HepG2 (cell line): ENCODE measurements at regions not wholly inside any gene's neighbourhood (a gene's known extent, or its start where the extent isn't known, plus 50 kb on each side); places are given as distances from the start of the nearest gene placed in this dataset.

Source experiments
- ATAC-seq: fragments of 200-7000 bp; cut with Tn5 transposase; 3 replicates; pipeline ENCODE4 v1.9.1; 2020; ENCODE audit warnings: mild to moderate bottlenecking, moderate library complexity
- BruUV-seq: library from RNA; stranded (reverse); fragments of 400-500 nt; replicated peaks from 2 replicates; lab custom pipeline; 2021; lab: Mats Ljungman, UMichigan
- CTCF ChIA-PET: fragments of 300-600 bp; formaldehyde crosslinking; extraction: SDS; loops from one replicate; lab custom pipeline; 2021; ENCODE audit warnings: low total read pairs, inconsistent platforms, low intra/inter-chr PET ratio; lab: Yijun Ruan, JAX
- POLR2A ChIA-PET: fragments of 350-600 bp; sonication (Branson Sonifier 250); formaldehyde crosslinking; loops from one replicate; lab custom pipeline; 2020; ENCODE audit warnings: antibody characterized with exemption, inconsistent platforms; lab: Yijun Ruan, JAX
- DNase-seq: peaks from one replicate; pipeline ENCODE4 v3.0.0-alpha.2; 2015; ENCODE audit warnings: low spot score
- FAIRE-seq: peaks from 3 replicates; lab custom pipeline; 2011; peaks lifted over from hg19 to GRCh38; lab: Jason Lieb, UNC
- H2AFZ ChIP-seq: one replicate; pipeline ENCODE4 v1.6.1; 2011; ENCODE audit warnings: low read length, inconsistent platforms
- H3K27ac ChIP-seq: fragments of 300-600 bp; 3 replicates; pipeline ENCODE4 v1.8.0; 2011; ENCODE audit warnings: mixed run types, mild to moderate bottlenecking, mixed read lengths, low read length, inconsistent platforms; ENCODE audit not compliant: insufficient read depth; ENCODE audit errors: extremely low read length
- H3K27me3 ChIP-seq, 2 experiments: fragments of 200-600 bp in 1 of 2; 2 replicates in 1 of 2; 3 replicates in 1 of 2; pipeline versions ENCODE4 v1.6.0 to v1.8.0; 2011; ENCODE audit warnings: low read length in 2 of 2, mild to moderate bottlenecking in 2 of 2, moderate library complexity in 2 of 2, inconsistent platforms in 1 of 2; ENCODE audit not compliant: insufficient read depth in 2 of 2, control insufficient read depth in 1 of 2
- H3K36me3 ChIP-seq, 2 experiments: fragments of 200-600 bp in 1 of 2; replicated peaks in 1 of 2; 2 replicates in 1 of 2; 3 replicates in 1 of 2; pipeline versions ENCODE4 v1.5.1 to v1.8.0; 2011; ENCODE audit warnings: low read length in 2 of 2, inconsistent platforms in 1 of 2; ENCODE audit not compliant: insufficient read depth in 2 of 2, control insufficient read depth in 1 of 2
- H3K4me1 ChIP-seq: 2 replicates; pipeline ENCODE4 v1.5.1; 2012; ENCODE audit warnings: low read length, inconsistent platforms; ENCODE audit not compliant: insufficient read depth
- H3K4me2 ChIP-seq: 2 replicates; pipeline ENCODE4 v1.6.0; 2011; ENCODE audit warnings: low read depth, low read length, inconsistent platforms
- H3K4me3 ChIP-seq, 3 experiments: fragments of 200-600 bp in 1 of 3; sonication (generic), shearing (Covaris generic) in 1 of 3; replicated peaks in 1 of 3; 2 replicates each; pipeline ENCODE4 v1.5.1; 2011 to 2016; ENCODE audit warnings: low read length in 3 of 3, inconsistent platforms in 2 of 3, low read depth in 2 of 3, mild to moderate bottlenecking in 2 of 3, control low read depth in 1 of 3, mixed read lengths in 1 of 3; ENCODE audit not compliant: insufficient read depth in 1 of 3
- H3K79me2 ChIP-seq: one replicate; pipeline ENCODE4 v1.6.1; 2011; ENCODE audit warnings: low read length, inconsistent platforms; ENCODE audit not compliant: insufficient read depth
- H3K9ac ChIP-seq: 2 replicates; pipeline ENCODE4 v1.6.0; 2011; ENCODE audit warnings: mild to moderate bottlenecking, low read depth, low read length, inconsistent platforms; ENCODE audit not compliant: insufficient read depth
- H3K9me3 ChIP-seq: 2 replicates; pipeline ENCODE4 v1.5.1; 2012; ENCODE audit warnings: mild to moderate bottlenecking, low read length
- H4K20me1 ChIP-seq: 2 replicates; pipeline ENCODE4 v1.6.0; 2011; ENCODE audit warnings: inconsistent platforms, mild to moderate bottlenecking, low read length, moderate library complexity; ENCODE audit not compliant: insufficient read depth
- AHR ChIP-seq: IDR thresholded peaks from 2 replicates; pipeline ENCODE4 v1.6.1; 2018; ENCODE audit warnings: missing genetic modification reagents, missing compliant biosample characterization
- ARNT ChIP-seq: fragments of 450-650 bp; IDR thresholded peaks from 2 replicates; pipeline ENCODE4 v1.6.1; 2017
- CREB1 ChIP-seq, 2 experiments: fragments of 450-650 bp in 1 of 2; IDR thresholded peaks; 2 replicates each; pipeline ENCODE4 v1.6.1; 2016 to 2017; ENCODE audit warnings: control low read depth in 1 of 2, mild to moderate bottlenecking in 1 of 2, missing compliant biosample characterization in 1 of 2, missing genetic modification characterization in 1 of 2
- ERF ChIP-seq: IDR thresholded peaks from 2 replicates; pipeline ENCODE4 v1.6.1; 2018; ENCODE audit warnings: missing biosample characterization, missing genetic modification reagents
- FOXO1 ChIP-seq: sonication (generic); formaldehyde crosslinking; IDR thresholded peaks from 2 replicates; pipeline ENCODE4 v1.4.0; 2020; ENCODE audit warnings: missing genetic modification reagents
- HNF4G ChIP-seq, 2 experiments: sonication (generic) in 1 of 2; formaldehyde crosslinking in 1 of 2; IDR thresholded peaks; 2 replicates each; pipeline versions ENCODE4 v1.4.0 to v1.6.1; 2011 to 2020; ENCODE audit warnings: borderline replicate concordance in 2 of 2, low read depth in 2 of 2, mild to moderate bottlenecking in 2 of 2, low read length in 1 of 2, missing genetic modification reagents in 1 of 2, moderate library complexity in 1 of 2
- KAT7 ChIP-seq: IDR thresholded peaks from 2 replicates; pipeline ENCODE4 v1.6.1; 2018; ENCODE audit warnings: borderline replicate concordance, missing compliant biosample characterization
- KLF13 ChIP-seq: sonication (generic); formaldehyde crosslinking; IDR thresholded peaks from 2 replicates; pipeline ENCODE4 v1.4.0; 2020; ENCODE audit warnings: mild to moderate bottlenecking, missing genetic modification reagents
- MXD4 ChIP-seq: IDR thresholded peaks from 2 replicates; pipeline ENCODE4 v1.6.1; 2016; ENCODE audit warnings: mild to moderate bottlenecking, missing biosample characterization, missing genetic modification reagents
- NFE2 ChIP-seq: sonication (generic); formaldehyde crosslinking; IDR thresholded peaks from 2 replicates; pipeline ENCODE4 v1.4.0; 2020; ENCODE audit warnings: missing genetic modification reagents
- NPAS2 ChIP-seq: sonication (generic); formaldehyde crosslinking; IDR thresholded peaks from 2 replicates; pipeline ENCODE4 v1.8.0; 2022; ENCODE audit warnings: mild to moderate bottlenecking, missing genetic modification reagents, borderline replicate concordance
- SP4 ChIP-seq: sonication (generic); formaldehyde crosslinking; IDR thresholded peaks from 2 replicates; pipeline ENCODE4 v1.8.1; 2023; ENCODE audit warnings: mild to moderate bottlenecking, missing genetic modification reagents
- ZFAT ChIP-seq: sonication (generic); formaldehyde crosslinking; conservative IDR thresholded peaks from 2 replicates; pipeline ENCODE4 v1.8.1; 2023; ENCODE audit warnings: missing genetic modification reagents, inconsistent platforms
- ZNF33A ChIP-seq: sonication (generic); formaldehyde crosslinking; IDR thresholded peaks from 2 replicates; pipeline ENCODE4 v1.5.1; 2020; ENCODE audit warnings: missing genetic modification reagents, mild to moderate bottlenecking, moderate library complexity, borderline replicate concordance
- ZNF782 ChIP-seq: sonication (generic); formaldehyde crosslinking; IDR thresholded peaks from 2 replicates; pipeline ENCODE4 v1.4.0; 2020; ENCODE audit warnings: missing genetic modification reagents, mild to moderate bottlenecking, borderline replicate concordance
- ZSCAN12 ChIP-seq: sonication (generic); formaldehyde crosslinking; IDR thresholded peaks from 2 replicates; pipeline ENCODE4 v1.9.0; 2021; ENCODE audit warnings: mild to moderate bottlenecking, missing genetic modification reagents
- WGBS: methylation state at CpG from one replicate; pipeline ENCODE4 v1.1.6; 2017; ENCODE audit warnings: low lambda C conversion rate; 5-methylcytosine and 5-hydroxymethylcytosine counted together
- in situ Hi-C: cut with HindIII; loops from 2 replicates; pipeline ENCODE4 v1.10.0; 2017; ENCODE audit warnings: low pct_unique_long_range_greater_than_20kb; ENCODE audit not compliant: extremely low pct_ligation_motif_present
- intact Hi-C: fragments of 100-400 bp; cut with micrococcal nuclease; formaldehyde crosslinking; loops from one replicate; pipeline ENCODE4 v1.10.0; 2022; ENCODE audit not compliant: unreplicated experiment
- TF ChIP-seq, protein P1 (sequence below): sonication (generic); formaldehyde crosslinking; IDR thresholded peaks from 2 replicates; pipeline ENCODE4 v1.5.1; 2020; ENCODE audit warnings: missing genetic modification reagents, mild to moderate bottlenecking, borderline replicate concordance
- TF ChIP-seq, protein P2 (sequence below): sonication (generic); formaldehyde crosslinking; conservative IDR thresholded peaks from 2 replicates; pipeline ENCODE4 v1.4.0; 2020; ENCODE audit warnings: missing genetic modification reagents
- TF ChIP-seq, protein P3 (sequence below): sonication (generic); formaldehyde crosslinking; IDR thresholded peaks from 2 replicates; pipeline ENCODE4 v1.4.0; 2020; ENCODE audit warnings: missing genetic modification reagents
- TF ChIP-seq, protein P4 (sequence below): sonication (generic); formaldehyde crosslinking; IDR thresholded peaks from 2 replicates; pipeline ENCODE4 v1.5.0; 2020; ENCODE audit warnings: missing genetic modification reagents

DNA sequence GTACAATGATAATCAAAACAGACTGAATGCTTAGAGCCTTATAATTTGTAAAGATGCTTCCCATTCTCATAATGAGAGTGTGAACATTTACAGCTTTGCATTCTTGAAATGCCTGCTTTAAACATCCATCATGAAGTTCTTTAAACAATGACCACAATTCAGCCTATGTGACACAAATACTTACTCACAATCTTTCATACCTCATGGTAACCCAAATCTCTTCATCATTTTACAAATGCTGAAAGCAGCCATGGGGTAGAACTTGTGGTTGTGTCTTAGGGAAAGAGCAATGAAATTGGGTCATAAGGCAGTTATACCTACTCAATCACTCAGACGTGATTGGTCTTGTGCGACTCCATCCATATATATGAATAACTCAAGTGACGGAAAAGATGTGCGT lies 140.7 kb downstream of the RND3 start:
- POLR2A ChIA-PET, result no interaction called here
- intact Hi-C loops, result no loop called here
- WGBS, result 79% methylated on average over 4 of the region's 4 CpGs
- in situ Hi-C loops, result no loop called here
- Histone ChIP-seq H3K27me3 (no peaks in the 10 kb centered on the region), H3K9ac (no peak overlapping the region), H3K9me3 (peaks cover 76% of the 10 kb centered on the region), H3K4me2 (no peak overlapping the region), H2AFZ (no peak overlapping the region), H3K79me2 (no peaks in the 10 kb centered on the region), H3K4me3 (no peak overlapping the region), H3K36me3 (no peaks in the 10 kb centered on the region), H4K20me1 (no peaks in the 10 kb centered on the region), H3K4me1 (no peaks in the 10 kb centered on the region), H3K27ac (no peak overlapping the region)
- DNase-seq, result no peak
- CTCF ChIA-PET, result no interaction called here
- ATAC-seq, result no peak
- no TSS peak for BruUV-seq
- FAIRE-seq, result no peak
- TF ChIP-seq HNF4G (IDR thresholded peaks at IDR 0.05; ENCODE audit: borderline replicate concordance, low read depth, low read length) (no peak), HNF4G (CRISPR knock-in tag; IDR thresholded peaks at IDR 0.05; ENCODE audit: borderline replicate concordance, low read depth) (no peak), MXD4 (CRISPR knock-in tag) (no peak), KAT7 (CRISPR knock-in tag) (no peak), ZFAT (no peak), NFE2 (CRISPR knock-in tag) (no peak), FOXO1 (CRISPR knock-in tag) (no peak), ZNF33A (no peak), KLF13 (CRISPR knock-in tag) (no peak), ARNT (no peak), SP4 (CRISPR knock-in tag) (no peak), ZNF782 (CRISPR knock-in tag) (no peak), CREB1 (IDR thresholded peaks at IDR 0.05) (no peak), CREB1 (CRISPR knock-in tag; IDR thresholded peaks at IDR 0.05) (no peak), ZSCAN12 (no peak), AHR (CRISPR knock-in tag) (no peak), NPAS2 (CRISPR knock-in tag) (no peak), ERF (CRISPR knock-in tag) (no peak)
- TF ChIP-seq, protein P1, sequence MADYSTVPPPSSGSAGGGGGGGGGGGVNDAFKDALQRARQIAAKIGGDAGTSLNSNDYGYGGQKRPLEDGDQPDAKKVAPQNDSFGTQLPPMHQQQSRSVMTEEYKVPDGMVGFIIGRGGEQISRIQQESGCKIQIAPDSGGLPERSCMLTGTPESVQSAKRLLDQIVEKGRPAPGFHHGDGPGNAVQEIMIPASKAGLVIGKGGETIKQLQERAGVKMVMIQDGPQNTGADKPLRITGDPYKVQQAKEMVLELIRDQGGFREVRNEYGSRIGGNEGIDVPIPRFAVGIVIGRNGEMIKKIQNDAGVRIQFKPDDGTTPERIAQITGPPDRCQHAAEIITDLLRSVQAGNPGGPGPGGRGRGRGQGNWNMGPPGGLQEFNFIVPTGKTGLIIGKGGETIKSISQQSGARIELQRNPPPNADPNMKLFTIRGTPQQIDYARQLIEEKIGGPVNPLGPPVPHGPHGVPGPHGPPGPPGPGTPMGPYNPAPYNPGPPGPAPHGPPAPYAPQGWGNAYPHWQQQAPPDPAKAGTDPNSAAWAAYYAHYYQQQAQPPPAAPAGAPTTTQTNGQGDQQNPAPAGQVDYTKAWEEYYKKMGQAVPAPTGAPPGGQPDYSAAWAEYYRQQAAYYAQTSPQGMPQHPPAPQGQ (CRISPR knock-in tag), result no peak
- TF ChIP-seq, protein P2, sequence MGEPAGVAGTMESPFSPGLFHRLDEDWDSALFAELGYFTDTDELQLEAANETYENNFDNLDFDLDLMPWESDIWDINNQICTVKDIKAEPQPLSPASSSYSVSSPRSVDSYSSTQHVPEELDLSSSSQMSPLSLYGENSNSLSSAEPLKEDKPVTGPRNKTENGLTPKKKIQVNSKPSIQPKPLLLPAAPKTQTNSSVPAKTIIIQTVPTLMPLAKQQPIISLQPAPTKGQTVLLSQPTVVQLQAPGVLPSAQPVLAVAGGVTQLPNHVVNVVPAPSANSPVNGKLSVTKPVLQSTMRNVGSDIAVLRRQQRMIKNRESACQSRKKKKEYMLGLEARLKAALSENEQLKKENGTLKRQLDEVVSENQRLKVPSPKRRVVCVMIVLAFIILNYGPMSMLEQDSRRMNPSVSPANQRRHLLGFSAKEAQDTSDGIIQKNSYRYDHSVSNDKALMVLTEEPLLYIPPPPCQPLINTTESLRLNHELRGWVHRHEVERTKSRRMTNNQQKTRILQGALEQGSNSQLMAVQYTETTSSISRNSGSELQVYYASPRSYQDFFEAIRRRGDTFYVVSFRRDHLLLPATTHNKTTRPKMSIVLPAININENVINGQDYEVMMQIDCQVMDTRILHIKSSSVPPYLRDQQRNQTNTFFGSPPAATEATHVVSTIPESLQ (CRISPR knock-in tag), result no peak
- TF ChIP-seq, protein P3, sequence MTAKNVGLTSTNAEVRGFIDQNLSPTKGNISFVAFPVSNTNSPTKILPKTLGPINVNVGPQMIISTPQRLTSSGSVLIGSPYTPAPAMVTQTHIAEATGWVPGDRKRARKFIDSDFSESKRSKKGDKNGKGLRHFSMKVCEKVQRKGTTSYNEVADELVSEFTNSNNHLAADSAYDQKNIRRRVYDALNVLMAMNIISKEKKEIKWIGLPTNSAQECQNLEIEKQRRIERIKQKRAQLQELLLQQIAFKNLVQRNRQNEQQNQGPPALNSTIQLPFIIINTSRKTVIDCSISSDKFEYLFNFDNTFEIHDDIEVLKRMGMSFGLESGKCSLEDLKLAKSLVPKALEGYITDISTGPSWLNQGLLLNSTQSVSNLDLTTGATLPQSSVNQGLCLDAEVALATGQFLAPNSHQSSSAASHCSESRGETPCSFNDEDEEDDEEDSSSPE (CRISPR knock-in tag), result no peak
- TF ChIP-seq, protein P4, sequence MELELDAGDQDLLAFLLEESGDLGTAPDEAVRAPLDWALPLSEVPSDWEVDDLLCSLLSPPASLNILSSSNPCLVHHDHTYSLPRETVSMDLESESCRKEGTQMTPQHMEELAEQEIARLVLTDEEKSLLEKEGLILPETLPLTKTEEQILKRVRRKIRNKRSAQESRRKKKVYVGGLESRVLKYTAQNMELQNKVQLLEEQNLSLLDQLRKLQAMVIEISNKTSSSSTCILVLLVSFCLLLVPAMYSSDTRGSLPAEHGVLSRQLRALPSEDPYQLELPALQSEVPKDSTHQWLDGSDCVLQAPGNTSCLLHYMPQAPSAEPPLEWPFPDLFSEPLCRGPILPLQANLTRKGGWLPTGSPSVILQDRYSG, result no peak
